ENCODE measurements at regions not wholly inside any gene's neighbourhood (a gene's known extent, or its start where the extent isn't known, plus 50 kb on each side); places are given as distances from the start of the nearest gene placed in this dataset.

- H3K4me1 ChIP-seq (ENCODE audit: low read length) = no peaks in the 10 kb centered on the region
- no peak overlapping the region for H3K9ac ChIP-seq (ENCODE audit: low read length)
- H3K27me3 ChIP-seq (replicated peaks; ENCODE audit: insufficient read depth, low read length) = no peaks in the 10 kb centered on the region
- H4K20me1 ChIP-seq (ENCODE audit: insufficient read depth, low read length) = no peaks in the 10 kb centered on the region
- no peaks in the 10 kb centered on the region for H3K9me3 ChIP-seq (replicated peaks; ENCODE audit: insufficient read depth, low read length)
- H3K36me3 ChIP-seq (replicated peaks; ENCODE audit: insufficient read depth, low read length) = no peaks in the 10 kb centered on the region
- H3K4me2 ChIP-seq (ENCODE audit: low read depth, low read length) = no peak overlapping the region
- TF ChIP-seq EZH2 (optimal IDR thresholded peaks at IDR 0.05; ENCODE audit: low read depth, low read length) = no peak
- TF ChIP-seq EZH2phosphoT487 (IDR thresholded peaks at IDR 0.05; ENCODE audit: low read length) = no peak
- TF ChIP-seq, protein P1, sequence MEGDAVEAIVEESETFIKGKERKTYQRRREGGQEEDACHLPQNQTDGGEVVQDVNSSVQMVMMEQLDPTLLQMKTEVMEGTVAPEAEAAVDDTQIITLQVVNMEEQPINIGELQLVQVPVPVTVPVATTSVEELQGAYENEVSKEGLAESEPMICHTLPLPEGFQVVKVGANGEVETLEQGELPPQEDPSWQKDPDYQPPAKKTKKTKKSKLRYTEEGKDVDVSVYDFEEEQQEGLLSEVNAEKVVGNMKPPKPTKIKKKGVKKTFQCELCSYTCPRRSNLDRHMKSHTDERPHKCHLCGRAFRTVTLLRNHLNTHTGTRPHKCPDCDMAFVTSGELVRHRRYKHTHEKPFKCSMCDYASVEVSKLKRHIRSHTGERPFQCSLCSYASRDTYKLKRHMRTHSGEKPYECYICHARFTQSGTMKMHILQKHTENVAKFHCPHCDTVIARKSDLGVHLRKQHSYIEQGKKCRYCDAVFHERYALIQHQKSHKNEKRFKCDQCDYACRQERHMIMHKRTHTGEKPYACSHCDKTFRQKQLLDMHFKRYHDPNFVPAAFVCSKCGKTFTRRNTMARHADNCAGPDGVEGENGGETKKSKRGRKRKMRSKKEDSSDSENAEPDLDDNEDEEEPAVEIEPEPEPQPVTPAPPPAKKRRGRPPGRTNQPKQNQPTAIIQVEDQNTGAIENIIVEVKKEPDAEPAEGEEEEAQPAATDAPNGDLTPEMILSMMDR (IDR thresholded peaks at IDR 0.05; ENCODE audit: low read length) = no peak
- no peak overlapping the region for H3K27ac ChIP-seq (ENCODE audit: low read length)
- DNase-seq = no peak
- no peak overlapping the region for H3K4me3 ChIP-seq (ENCODE audit: low read length)
- H2AFZ ChIP-seq (ENCODE audit: low read length) = no peak overlapping the region
- no peaks in the 10 kb centered on the region for H3K79me2 ChIP-seq (ENCODE audit: low read length)
- H3K9me2 ChIP-seq (replicated peaks; ENCODE audit: insufficient read depth, low read length) = no peaks in the 10 kb centered on the region
- no peaks in the 10 kb centered on the region for H3F3A ChIP-seq (ENCODE audit: insufficient read depth, low read length)
Measured at GRCh38 chr6:92181347-92181746, 1238.0 kb downstream of the EPHA7 start.

DNA sequence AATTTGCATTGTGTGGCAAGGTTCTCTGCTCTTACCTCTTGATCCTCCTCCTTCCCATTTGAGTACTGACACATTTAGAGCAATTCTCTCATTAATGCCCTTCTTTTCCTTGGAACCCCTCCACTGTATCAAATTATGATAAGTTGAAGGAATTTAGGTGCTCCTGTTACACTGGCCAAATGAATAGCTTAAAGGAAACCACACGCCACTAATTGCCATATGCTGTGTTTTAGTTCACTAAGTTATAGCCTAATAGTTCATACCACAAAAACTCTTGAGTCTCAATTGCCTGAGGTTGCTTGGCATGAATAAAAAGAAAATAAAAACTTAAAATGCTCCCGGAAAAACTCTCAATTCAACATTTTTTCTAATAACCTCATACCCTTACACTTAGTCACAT is 1239.3 kb downstream of the EPHA7 start:
- TF ChIP-seq, protein P1 (IDR thresholded peaks at IDR 0.05; ENCODE audit: low read length) = no peak
- TF ChIP-seq EZH2 (optimal IDR thresholded peaks at IDR 0.05; ENCODE audit: low read depth, low read length) = no peak
- no peak for TF ChIP-seq EZH2phosphoT487 (IDR thresholded peaks at IDR 0.05; ENCODE audit: low read length)

GRCh38 chr6:92176666-92177065 is 1242.7 kb downstream of the EPHA7 start:
- H3K36me3 ChIP-seq (replicated peaks; ENCODE audit: insufficient read depth, low read length) = no peaks in the 10 kb centered on the region
- H4K20me1 ChIP-seq (ENCODE audit: insufficient read depth, low read length) = no peaks in the 10 kb centered on the region
- TF ChIP-seq EZH2 (optimal IDR thresholded peaks at IDR 0.05; ENCODE audit: low read depth, low read length) (no peak), EZH2phosphoT487 (IDR thresholded peaks at IDR 0.05; ENCODE audit: low read length) (no peak)
- TF ChIP-seq, protein P1 (IDR thresholded peaks at IDR 0.05; ENCODE audit: low read length) = no peak
- H3K9me2 ChIP-seq (replicated peaks; ENCODE audit: insufficient read depth, low read length) = no peaks in the 10 kb centered on the region
- no peaks in the 10 kb centered on the region for H3K27me3 ChIP-seq (replicated peaks; ENCODE audit: insufficient read depth, low read length)
- no peak for DNase-seq
- H3K4me1 ChIP-seq (ENCODE audit: low read length) = no peaks in the 10 kb centered on the region
- H3K4me3 ChIP-seq (ENCODE audit: low read length) = no peak overlapping the region
- no peak overlapping the region for H3K27ac ChIP-seq (ENCODE audit: low read length)
- no peaks in the 10 kb centered on the region for H3K9me3 ChIP-seq (replicated peaks; ENCODE audit: insufficient read depth, low read length)
- H3K9ac ChIP-seq (ENCODE audit: low read length) = no peak overlapping the region
- no peaks in the 10 kb centered on the region for H3K79me2 ChIP-seq (ENCODE audit: low read length)
- H3F3A ChIP-seq (ENCODE audit: insufficient read depth, low read length) = no peaks in the 10 kb centered on the region
- H2AFZ ChIP-seq (ENCODE audit: low read length) = no peak overlapping the region
- H3K4me2 ChIP-seq (ENCODE audit: low read depth, low read length) = no peak overlapping the region

More for the DNA sequence above, 1239.3 kb downstream of the EPHA7 start:
- Histone ChIP-seq H4K20me1 (ENCODE audit: insufficient read depth, low read length) (no peaks in the 10 kb centered on the region), H3K36me3 (replicated peaks; ENCODE audit: insufficient read depth, low read length) (no peaks in the 10 kb centered on the region), H3K27ac (ENCODE audit: low read length) (no peak overlapping the region), H3K4me3 (ENCODE audit: low read length) (no peak overlapping the region), H3K4me2 (ENCODE audit: low read depth, low read length) (no peak overlapping the region), H3K4me1 (ENCODE audit: low read length) (no peaks in the 10 kb centered on the region), H2AFZ (ENCODE audit: low read length) (no peak overlapping the region), H3K27me3 (replicated peaks; ENCODE audit: insufficient read depth, low read length) (no peaks in the 10 kb centered on the region), H3K9me3 (replicated peaks; ENCODE audit: insufficient read depth, low read length) (no peaks in the 10 kb centered on the region), H3K9me2 (replicated peaks; ENCODE audit: insufficient read depth, low read length) (no peaks in the 10 kb centered on the region), H3K9ac (ENCODE audit: low read length) (no peak overlapping the region), H3K79me2 (ENCODE audit: low read length) (no peaks in the 10 kb centered on the region), H3F3A (ENCODE audit: insufficient read depth, low read length) (no peaks in the 10 kb centered on the region)
- no peak for DNase-seq

All from MM.1S (cell line).